Muscle layer of duodenum (tissue), 2 donors: ENCODE measurements at regions not wholly inside any gene's neighbourhood (a gene's known extent, or its start where the extent isn't known, plus 50 kb on each side); places are given as distances from the start of the nearest gene placed in this dataset.

Source experiments
- H3K27ac ChIP-seq: one replicate; pipeline ENCODE4 v1.7.0; 2013; ENCODE audit warnings: mild to moderate bottlenecking, low read length
- H3K27me3 ChIP-seq: one replicate; pipeline ENCODE4 v1.7.0; 2013; ENCODE audit warnings: low read depth, mild to moderate bottlenecking, control low read depth, low read length
- H3K36me3 ChIP-seq, 2 donors: one replicate each; pipeline ENCODE4 v1.7.0; 2013; ENCODE audit warnings: low read length in 2 of 2, control low read depth in 1 of 2, mild to moderate bottlenecking in 1 of 2; ENCODE audit not compliant: insufficient read depth in 2 of 2, control insufficient read depth in 1 of 2
- H3K4me1 ChIP-seq, 2 donors: one replicate each; pipeline ENCODE4 v1.7.0; 2013; ENCODE audit warnings: low read length in 2 of 2, mild to moderate bottlenecking in 2 of 2, control low read depth in 1 of 2, moderate library complexity in 1 of 2; ENCODE audit not compliant: insufficient read depth in 2 of 2, control insufficient read depth in 1 of 2
- H3K4me3 ChIP-seq, 2 donors: one replicate each; pipeline ENCODE4 v1.7.0; 2013; ENCODE audit warnings: low read length in 2 of 2, low read depth in 1 of 2, mild to moderate bottlenecking in 1 of 2
- H3K9me3 ChIP-seq, 2 donors: one replicate each; pipeline ENCODE4 v1.7.0; 2013; ENCODE audit warnings: low read length in 2 of 2, control low read depth in 1 of 2, mild to moderate bottlenecking in 1 of 2; ENCODE audit not compliant: control insufficient read depth in 1 of 2
- donor health status: healthy.

GRCh38 chr22:27224485-27225374 lies 567.3 kb downstream of the MIAT start:
- Histone ChIP-seq H3K4me1 (peaks cover 0 to 10% of the 10 kb centered on the region in 2 donors), H3K9me3 (peaks cover 0 to 4% of the 10 kb centered on the region in 2 donors), H3K4me3 (no peak overlapping the region), H3K27me3 (no peaks in the 10 kb centered on the region), H3K36me3 (no peaks in the 10 kb centered on the region), H3K27ac (peak overlapping the region; percentile 47)

GRCh38 chr22:27226666-27227065 lies 569.3 kb downstream of the MIAT start:
- no peak overlapping the region for H3K27ac ChIP-seq
- H3K27me3 ChIP-seq = no peaks in the 10 kb centered on the region
- no peak overlapping the region for H3K4me3 ChIP-seq
- no peaks in the 10 kb centered on the region for H3K36me3 ChIP-seq
- H3K4me1 ChIP-seq = peaks cover 0 to 10% of the 10 kb centered on the region in 2 donors
- peaks cover 0 to 8% of the 10 kb centered on the region in 2 donors for H3K9me3 ChIP-seq

GRCh38 chr22:27228771-27229170 lies 571.4 kb downstream of the MIAT start:
- Histone ChIP-seq H3K36me3 (no peaks in the 10 kb centered on the region), H3K4me1 (peaks cover 0 to 8% of the 10 kb centered on the region in 2 donors), H3K27me3 (no peaks in the 10 kb centered on the region), H3K27ac (no peak overlapping the region), H3K4me3 (no peak overlapping the region), H3K9me3 (peaks cover 0 to 4% of the 10 kb centered on the region in 2 donors)

DNA sequence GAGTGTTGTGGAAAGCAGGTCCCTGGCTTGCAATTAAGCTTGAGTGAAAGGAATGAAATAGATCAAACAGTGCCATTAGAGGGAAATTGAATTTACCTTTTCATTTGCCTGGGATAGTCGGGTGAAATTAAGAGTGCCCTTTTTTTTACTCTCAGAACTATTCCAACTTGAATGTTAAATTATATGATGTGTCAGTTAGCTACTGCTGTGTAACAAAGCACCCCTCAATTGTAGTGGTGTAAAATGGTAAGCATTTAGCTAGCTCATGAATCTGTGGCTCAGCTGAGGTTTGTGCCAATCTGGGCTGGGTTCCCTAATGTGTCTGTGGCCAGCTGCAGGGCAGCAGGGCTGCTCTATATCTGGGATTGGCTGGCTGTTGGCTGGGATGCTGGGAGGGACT lies 571.4 kb downstream of the MN1 start:
- H3K9me3 ChIP-seq = peaks cover 0 to 4% of the 10 kb centered on the region in 2 donors
- no peak overlapping the region for H3K4me3 ChIP-seq
- no peaks in the 10 kb centered on the region for H3K36me3 ChIP-seq
- no peaks in the 10 kb centered on the region for H3K27me3 ChIP-seq
- no peaks in the 10 kb centered on the region for H3K4me1 ChIP-seq
- H3K27ac ChIP-seq = no peak overlapping the region

- Histone ChIP-seq H3K36me3 (no peaks in the 10 kb centered on the region), H3K4me3 (no peak overlapping the region), H3K9me3 (peaks cover 0 to 4% of the 10 kb centered on the region in 2 donors), H3K4me1 (no peaks in the 10 kb centered on the region), H3K27ac (no peak overlapping the region), H3K27me3 (no peaks in the 10 kb centered on the region)
Measured at GRCh38 chr22:27231266-27231665, 570.3 kb downstream of the MN1 start.

DNA sequence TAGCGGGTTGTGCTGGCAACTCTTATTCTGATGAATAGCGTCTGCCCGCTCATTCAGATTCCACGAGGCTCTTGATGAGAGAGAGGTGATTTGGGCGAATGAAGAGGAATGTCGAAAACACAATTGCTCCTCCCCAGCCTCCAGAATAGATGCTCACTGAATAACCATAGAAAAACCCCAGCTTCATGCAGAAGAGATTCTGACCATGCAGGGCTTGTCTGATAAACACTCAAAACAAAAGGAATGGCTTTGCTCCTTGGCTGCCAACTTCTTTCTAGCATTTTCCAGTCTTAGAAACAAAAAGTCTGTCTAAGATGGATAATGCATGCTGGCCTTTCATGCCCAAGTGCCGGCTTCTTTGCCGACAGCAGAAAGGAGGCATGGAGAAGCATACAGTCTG lies 569.5 kb downstream of the MN1 start:
- H3K4me3 ChIP-seq = no peak overlapping the region
- H3K27ac ChIP-seq = no peak overlapping the region
- no peaks in the 10 kb centered on the region for H3K4me1 ChIP-seq
- no peaks in the 10 kb centered on the region for H3K27me3 ChIP-seq
- peaks cover 0 to 4% of the 10 kb centered on the region in 2 donors for H3K9me3 ChIP-seq
- H3K36me3 ChIP-seq = no peaks in the 10 kb centered on the region

- H3K36me3 ChIP-seq = no peaks in the 10 kb centered on the region
- no peak overlapping the region for H3K4me3 ChIP-seq
- no peaks in the 10 kb centered on the region for H3K27me3 ChIP-seq
- no peak overlapping the region for H3K27ac ChIP-seq
- peaks cover 5 to 9% of the 10 kb centered on the region in 2 donors for H3K4me1 ChIP-seq
- H3K9me3 ChIP-seq = no peaks in the 10 kb centered on the region
Measured at GRCh38 chr22:27237080-27237741, 564.3 kb downstream of the MN1 start.

- Histone ChIP-seq H3K4me3 (no peak overlapping the region), H3K4me1 (peaks cover 5 to 9% of the 10 kb centered on the region in 2 donors), H3K27me3 (no peaks in the 10 kb centered on the region), H3K36me3 (no peaks in the 10 kb centered on the region), H3K9me3 (no peaks in the 10 kb centered on the region), H3K27ac (no peak overlapping the region)
Measured at GRCh38 chr22:27238935-27239510, 562.5 kb downstream of the MN1 start.

- H3K4me3 ChIP-seq = no peak overlapping the region
- H3K36me3 ChIP-seq = no peaks in the 10 kb centered on the region
- H3K4me1 ChIP-seq = peaks cover 5 to 9% of the 10 kb centered on the region in 2 donors
- H3K27me3 ChIP-seq = no peaks in the 10 kb centered on the region
- H3K27ac ChIP-seq = no peak overlapping the region
- H3K9me3 ChIP-seq = no peaks in the 10 kb centered on the region
Measured at GRCh38 chr22:27239520-27239919, 562.0 kb downstream of the MN1 start.

GRCh38 chr22:27240298-27241075 lies 561.1 kb downstream of the MN1 start:
- no peaks in the 10 kb centered on the region for H3K27me3 ChIP-seq
- H3K9me3 ChIP-seq = no peaks in the 10 kb centered on the region
- H3K27ac ChIP-seq = no peak overlapping the region
- peaks cover 5 to 9% of the 10 kb centered on the region in 2 donors for H3K4me1 ChIP-seq
- H3K4me3 ChIP-seq = no peak overlapping the region
- no peaks in the 10 kb centered on the region for H3K36me3 ChIP-seq
